BE2C (cell line): ENCODE measurements at regions not wholly inside any gene's neighbourhood (a gene's known extent, or its start where the extent isn't known, plus 50 kb on each side); places are given as distances from the start of the nearest gene placed in this dataset.

Experiments
- DNase-seq: peaks from one replicate; pipeline ENCODE4 v3.0.0-alpha.2; 2020
- H3K27me3 ChIP-seq: fragments of 250-450 bp; sonication (Bioruptor Pico); 2 replicates; pipeline ENCODE4 v1.5.1; 2020; ENCODE audit warnings: mild to moderate bottlenecking
- H3K36me3 ChIP-seq: fragments of 250-450 bp; sonication (Bioruptor Pico); 2 replicates; pipeline ENCODE4 v1.5.1; 2020; ENCODE audit warnings: mild to moderate bottlenecking
- H3K4me1 ChIP-seq: fragments of 250-450 bp; sonication (Bioruptor Pico); 2 replicates; pipeline ENCODE4 v1.5.1; 2020
- H3K4me3 ChIP-seq: 2 replicates; pipeline ENCODE4 v1.5.1; 2011; ENCODE audit warnings: low read depth, low read length
- H3K9me3 ChIP-seq: fragments of 250-450 bp; sonication (Bioruptor Pico); 2 replicates; pipeline ENCODE4 v1.5.1; 2020
- CTCF ChIP-seq: IDR thresholded peaks from 2 replicates; pipeline ENCODE4 v1.5.1; 2012; ENCODE audit warnings: mild to moderate bottlenecking, low read depth, low read length

GRCh38 chr5:85304524-85304923 is 919.8 kb upstream of the EDIL3 start:
- no peak for TF ChIP-seq CTCF
- H3K27me3 ChIP-seq: 0 out of 2 replicates have a peak, but pooled peaks cover 3% of the 10 kb centered on the region
- DNase-seq: no peak
- H3K36me3 ChIP-seq: no peaks in the 10 kb centered on the region
- H3K9me3 ChIP-seq: no peaks in the 10 kb centered on the region
- no peak overlapping the region for H3K4me3 ChIP-seq
- H3K4me1 ChIP-seq: no peaks in the 10 kb centered on the region

GRCh38 chr5:85305766-85306165 is 921.1 kb upstream of the EDIL3 start:
- Histone ChIP-seq H3K4me3 (no peak overlapping the region), H3K9me3 (no peaks in the 10 kb centered on the region), H3K27me3 (0 out of 2 replicates have a peak, but pooled peaks cover 5% of the 10 kb centered on the region), H3K4me1 (no peaks in the 10 kb centered on the region), H3K36me3 (no peaks in the 10 kb centered on the region)
- DNase-seq: no peak
- no peak for TF ChIP-seq CTCF

- DNase-seq: no peak
- no peak overlapping the region for H3K4me3 ChIP-seq
- H3K4me1 ChIP-seq: no peaks in the 10 kb centered on the region
- no peak for TF ChIP-seq CTCF
- H3K27me3 ChIP-seq: 0 out of 2 replicates have a peak, but pooled peaks cover 5% of the 10 kb centered on the region
- H3K36me3 ChIP-seq: no peaks in the 10 kb centered on the region
- no peaks in the 10 kb centered on the region for H3K9me3 ChIP-seq
Observed at GRCh38 chr5:85311536-85311935, 926.9 kb upstream of the EDIL3 start.

- no peak for DNase-seq
- Histone ChIP-seq H3K27me3 (peaks cover 5% of the 10 kb centered on the region), H3K36me3 (no peaks in the 10 kb centered on the region), H3K4me1 (no peaks in the 10 kb centered on the region), H3K9me3 (no peaks in the 10 kb centered on the region), H3K4me3 (no peak overlapping the region)
- TF ChIP-seq CTCF: no peak
Observed at GRCh38 chr5:85320495-85320894, 935.8 kb upstream of the EDIL3 start.

- H3K9me3 ChIP-seq: no peaks in the 10 kb centered on the region
- peaks cover 3% of the 10 kb centered on the region; the same call in 1 of the 2 replicates for H3K4me1 ChIP-seq
- H3K36me3 ChIP-seq: no peaks in the 10 kb centered on the region
- no peak for DNase-seq
- H3K27me3 ChIP-seq: peaks cover 4% of the 10 kb centered on the region; the same call in 1 of the 2 replicates
- H3K4me3 ChIP-seq: no peak overlapping the region
- TF ChIP-seq CTCF: no peak
Observed at GRCh38 chr5:85333276-85333675, 948.6 kb upstream of the EDIL3 start.

GRCh38 chr5:85337435-85337834 is 952.8 kb upstream of the EDIL3 start:
- Histone ChIP-seq H3K9me3 (no peaks in the 10 kb centered on the region), H3K4me3 (no peak overlapping the region), H3K36me3 (no peaks in the 10 kb centered on the region), H3K27me3 (peaks cover 4% of the 10 kb centered on the region; the same call in 1 of the 2 replicates), H3K4me1 (peaks cover 3% of the 10 kb centered on the region; the same call in 1 of the 2 replicates)
- DNase-seq: no peak
- TF ChIP-seq CTCF: no peak
